RWPE2 (cell line): ENCODE measurements at regions not wholly inside any gene's neighbourhood (a gene's known extent, or its start where the extent isn't known, plus 50 kb on each side); places are given as distances from the start of the nearest gene placed in this dataset.

ENCODE experiments used
- ATAC-seq: fragments of 200-7000 bp; cut with Tn5 transposase; 3 replicates; pipeline ENCODE4 v1.9.1; 2021; ENCODE audit warnings: low read depth
- DNase-seq: peaks from one replicate; pipeline ENCODE4 v3.0.0-alpha.2; 2020; ENCODE audit warnings: low spot score
- H3K27ac ChIP-seq: fragments of 450-650 bp; 2 replicates; pipeline ENCODE4 v1.5.1; 2017; ENCODE audit warnings: mild to moderate bottlenecking; ENCODE audit not compliant: poor library complexity, severe bottlenecking
- H3K27me3 ChIP-seq: fragments of 250-450 bp; sonication (Bioruptor Pico); 2 replicates; pipeline ENCODE4 v1.5.1; 2021; ENCODE audit warnings: mild to moderate bottlenecking, moderate library complexity; ENCODE audit not compliant: insufficient read depth, poor library complexity, severe bottlenecking
- H3K36me3 ChIP-seq: fragments of 250-450 bp; sonication (Bioruptor Pico); 2 replicates; pipeline ENCODE4 v1.5.1; 2020; ENCODE audit warnings: low read depth, mild to moderate bottlenecking, moderate library complexity
- H3K4me1 ChIP-seq: fragments of 250-450 bp; sonication (Bioruptor Pico); 2 replicates; pipeline ENCODE4 v1.5.1; 2021; ENCODE audit warnings: mild to moderate bottlenecking, moderate library complexity; ENCODE audit not compliant: insufficient read depth, poor library complexity, severe bottlenecking
- H3K4me3 ChIP-seq: fragments of 250-450 bp; sonication (Bioruptor Pico); 2 replicates; pipeline ENCODE4 v1.5.1; 2021; ENCODE audit warnings: mild to moderate bottlenecking, moderate library complexity; ENCODE audit not compliant: severe bottlenecking
- H3K9me3 ChIP-seq: fragments of 250-450 bp; sonication (Bioruptor Pico); 2 replicates; pipeline ENCODE4 v1.5.1; 2021; ENCODE audit warnings: mild to moderate bottlenecking, moderate library complexity; ENCODE audit not compliant: severe bottlenecking
- TF ChIP-seq, protein P1 (sequence below): fragments of 450-650 bp; IDR thresholded peaks from one replicate; pipeline ENCODE4 v1.5.1; 2017; ENCODE audit warnings: mild to moderate bottlenecking, moderate library complexity; ENCODE audit not compliant: poor library complexity, severe bottlenecking

DNA sequence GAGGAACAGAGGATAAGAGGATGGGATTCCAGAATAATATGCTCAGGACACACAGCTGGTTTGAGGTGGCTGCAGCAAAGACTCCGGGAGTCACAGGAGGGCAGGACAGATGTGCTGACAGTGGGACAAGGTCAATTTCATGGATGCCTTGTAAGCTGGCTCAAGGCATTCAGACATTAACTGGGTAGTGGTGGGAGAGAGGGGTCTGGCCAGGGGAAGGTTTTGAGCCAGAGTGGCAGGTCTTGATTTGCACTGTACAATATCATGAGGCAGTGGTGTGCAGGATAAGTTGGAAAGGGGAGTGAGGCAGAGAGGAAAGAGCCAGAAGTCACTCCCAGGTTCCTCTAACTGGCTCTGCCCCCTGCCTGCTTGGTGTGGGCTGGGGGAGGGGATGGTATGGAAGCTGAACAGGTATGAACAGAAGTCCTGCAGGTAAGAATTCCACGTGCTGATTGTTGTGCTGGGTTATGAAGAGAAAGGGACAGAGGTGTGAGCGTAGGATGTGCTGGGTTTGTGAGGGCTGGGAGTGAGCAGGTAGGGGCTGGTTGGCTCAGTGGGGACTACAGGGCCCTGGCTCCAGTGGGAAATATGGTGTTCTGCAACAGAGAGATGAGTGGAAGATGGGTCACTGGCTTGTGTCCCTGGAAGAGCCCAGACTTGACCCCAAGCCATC lies 141.7 kb upstream of the COPS8 start:
- DNase-seq (no peak), ATAC-seq (no peak)
- Histone ChIP-seq H3K27me3 (no peaks in the 10 kb centered on the region), H3K9me3 (no peaks in the 10 kb centered on the region), H3K36me3 (no peaks in the 10 kb centered on the region), H3K4me1 (no peaks in the 10 kb centered on the region), H3K27ac (no peak overlapping the region), H3K4me3 (no peak overlapping the region)
- TF ChIP-seq, protein P1, sequence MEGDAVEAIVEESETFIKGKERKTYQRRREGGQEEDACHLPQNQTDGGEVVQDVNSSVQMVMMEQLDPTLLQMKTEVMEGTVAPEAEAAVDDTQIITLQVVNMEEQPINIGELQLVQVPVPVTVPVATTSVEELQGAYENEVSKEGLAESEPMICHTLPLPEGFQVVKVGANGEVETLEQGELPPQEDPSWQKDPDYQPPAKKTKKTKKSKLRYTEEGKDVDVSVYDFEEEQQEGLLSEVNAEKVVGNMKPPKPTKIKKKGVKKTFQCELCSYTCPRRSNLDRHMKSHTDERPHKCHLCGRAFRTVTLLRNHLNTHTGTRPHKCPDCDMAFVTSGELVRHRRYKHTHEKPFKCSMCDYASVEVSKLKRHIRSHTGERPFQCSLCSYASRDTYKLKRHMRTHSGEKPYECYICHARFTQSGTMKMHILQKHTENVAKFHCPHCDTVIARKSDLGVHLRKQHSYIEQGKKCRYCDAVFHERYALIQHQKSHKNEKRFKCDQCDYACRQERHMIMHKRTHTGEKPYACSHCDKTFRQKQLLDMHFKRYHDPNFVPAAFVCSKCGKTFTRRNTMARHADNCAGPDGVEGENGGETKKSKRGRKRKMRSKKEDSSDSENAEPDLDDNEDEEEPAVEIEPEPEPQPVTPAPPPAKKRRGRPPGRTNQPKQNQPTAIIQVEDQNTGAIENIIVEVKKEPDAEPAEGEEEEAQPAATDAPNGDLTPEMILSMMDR, result no peak

DNA sequence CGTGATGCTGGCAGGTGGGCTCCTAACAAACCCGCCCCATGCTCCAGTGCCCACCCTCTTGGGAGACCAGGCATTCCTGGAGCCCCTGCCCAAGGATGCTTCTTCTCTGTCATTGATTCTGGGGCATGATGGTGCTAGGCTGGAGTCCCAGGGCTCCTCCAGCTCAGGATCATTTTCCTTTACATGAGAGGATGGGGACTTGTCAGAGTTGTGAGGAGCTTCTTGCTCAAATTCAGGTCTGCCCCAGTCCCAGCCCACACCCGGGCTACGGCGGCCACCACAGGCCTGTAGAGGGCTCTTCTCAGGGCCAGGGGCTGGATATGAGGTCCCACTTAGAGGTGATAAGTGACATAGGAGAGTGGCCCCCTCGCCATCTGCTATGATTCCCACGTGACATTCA lies 141.1 kb upstream of the COPS8 start:
- Histone ChIP-seq H3K36me3 (no peaks in the 10 kb centered on the region), H3K4me1 (no peaks in the 10 kb centered on the region), H3K27ac (no peak overlapping the region), H3K4me3 (no peak overlapping the region), H3K9me3 (no peaks in the 10 kb centered on the region), H3K27me3 (no peaks in the 10 kb centered on the region)
- no peak for DNase-seq
- ATAC-seq, result no peak
- TF ChIP-seq, protein P1, result no peak

DNA sequence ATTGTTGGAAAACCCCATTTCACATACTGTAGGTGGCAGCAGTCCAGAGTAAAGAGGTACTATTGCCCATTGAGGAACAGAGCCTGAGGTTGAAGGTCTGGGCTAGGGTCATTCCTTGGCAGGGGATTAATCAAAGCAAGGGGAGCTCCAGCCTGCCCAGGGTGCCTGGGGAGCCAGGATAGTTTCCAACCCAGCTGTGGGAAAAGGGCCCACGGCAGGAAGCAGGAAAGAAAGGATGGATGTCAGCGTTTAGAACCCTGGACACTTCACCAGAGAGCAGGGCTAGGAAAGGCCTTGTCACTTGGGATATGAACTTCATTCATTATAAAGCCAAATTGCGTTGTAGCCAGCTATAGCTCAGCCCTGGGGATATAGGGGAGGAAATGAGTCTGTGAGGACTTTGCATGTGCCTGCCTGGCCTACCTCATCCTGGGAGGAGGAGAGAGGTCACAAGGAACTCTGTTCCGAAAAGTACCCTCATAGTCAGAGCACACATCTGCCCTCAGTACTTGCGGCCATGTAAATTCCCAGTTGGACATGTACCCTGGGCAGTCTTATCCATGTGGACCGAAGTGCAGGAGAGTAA lies 140.2 kb upstream of the COPS8 start:
- DNase-seq (no peak), ATAC-seq (no peak)
- no peak overlapping the region for H3K4me3 ChIP-seq
- no peaks in the 10 kb centered on the region for H3K9me3 ChIP-seq
- H3K27ac ChIP-seq, result no peak overlapping the region
- no peaks in the 10 kb centered on the region for H3K4me1 ChIP-seq
- no peaks in the 10 kb centered on the region for H3K36me3 ChIP-seq
- no peaks in the 10 kb centered on the region for H3K27me3 ChIP-seq
- TF ChIP-seq, protein P1, result no peak

DNA sequence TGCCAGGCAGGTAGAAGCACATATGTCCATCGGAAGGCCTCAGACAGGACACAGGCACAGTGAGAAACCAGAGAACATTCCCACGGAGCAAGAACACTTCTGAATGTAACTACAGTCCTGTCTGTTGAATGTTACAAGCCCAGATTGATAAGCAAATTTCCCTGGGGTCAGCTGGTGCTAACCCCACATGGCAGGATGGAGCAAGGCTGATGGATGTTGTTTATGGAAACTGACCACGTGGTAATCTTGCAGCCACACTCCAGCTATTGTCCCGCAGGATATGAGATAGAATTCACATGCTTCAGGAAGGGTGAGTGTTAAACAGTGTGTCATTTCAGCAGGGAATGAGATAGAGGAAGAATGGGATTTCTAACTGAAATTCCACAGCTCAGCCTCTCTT lies 138.8 kb upstream of the COPS8 start:
- no peaks in the 10 kb centered on the region for H3K27me3 ChIP-seq
- TF ChIP-seq, protein P1, result no peak
- no peaks in the 10 kb centered on the region for H3K36me3 ChIP-seq
- H3K9me3 ChIP-seq, result no peaks in the 10 kb centered on the region
- ATAC-seq, result no peak
- H3K4me3 ChIP-seq, result no peak overlapping the region
- H3K27ac ChIP-seq, result no peak overlapping the region
- DNase-seq, result no peak
- H3K4me1 ChIP-seq, result no peaks in the 10 kb centered on the region

DNA sequence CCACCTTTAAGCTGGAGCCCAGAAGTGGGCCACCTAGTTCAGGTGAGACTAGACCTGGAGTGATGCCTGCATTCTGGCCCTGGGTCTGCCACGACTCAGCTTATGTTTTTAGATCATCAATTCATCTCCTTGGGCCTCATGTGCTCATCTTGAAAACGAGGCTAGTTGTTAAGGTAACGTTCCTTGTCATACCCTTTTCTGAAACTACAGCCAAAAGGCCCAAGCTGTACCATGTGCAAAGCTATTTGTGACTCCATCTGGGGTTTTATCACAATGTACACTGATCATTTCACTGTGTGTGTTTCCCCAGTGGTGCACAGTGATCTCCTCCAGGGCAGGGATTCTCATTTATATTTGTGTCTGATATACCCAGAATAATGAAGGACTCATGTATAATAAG lies 138.4 kb upstream of the COPS8 start:
- TF ChIP-seq, protein P1, result no peak
- ATAC-seq (no peak), DNase-seq (no peak)

More for the DNA sequence above, 138.4 kb upstream of the COPS8 start:
- no peaks in the 10 kb centered on the region for H3K4me1 ChIP-seq
- H3K27ac ChIP-seq, result no peak overlapping the region
- no peak overlapping the region for H3K4me3 ChIP-seq
- no peaks in the 10 kb centered on the region for H3K36me3 ChIP-seq
- H3K9me3 ChIP-seq, result no peaks in the 10 kb centered on the region
- no peaks in the 10 kb centered on the region for H3K27me3 ChIP-seq
